ENCODE measurements at regions not wholly inside any gene's neighbourhood (a gene's known extent, or its start where the extent isn't known, plus 50 kb on each side); places are given as distances from the start of the nearest gene placed in this dataset.
"Not testable (repeated sequence)": the region's sequence is repeated elsewhere in the genome, so short reads cannot be mapped to it uniquely, and the experiment has no call there.

DNA sequence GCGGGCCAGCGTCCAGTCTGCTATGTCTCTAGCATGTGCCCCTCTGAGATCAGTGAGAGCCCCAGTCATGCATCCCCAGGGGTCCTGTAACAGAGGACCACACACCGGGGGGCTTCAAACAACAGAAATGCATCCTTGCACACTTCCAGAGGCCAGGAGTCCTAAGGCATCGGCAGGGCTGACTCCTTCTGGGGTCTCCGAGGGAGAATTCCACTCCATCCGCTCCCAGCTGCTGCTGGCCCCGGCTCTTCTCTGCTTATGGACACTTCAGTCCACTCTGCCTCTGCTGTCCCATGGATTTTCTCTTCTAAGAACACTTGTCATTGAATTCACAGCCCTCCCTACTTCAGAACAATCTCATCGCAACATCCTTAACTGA, 157.6 kb downstream of the NPIPB11 start:
- not testable (repeated sequence) for BruUV-seq (replicated peaks)

DNA sequence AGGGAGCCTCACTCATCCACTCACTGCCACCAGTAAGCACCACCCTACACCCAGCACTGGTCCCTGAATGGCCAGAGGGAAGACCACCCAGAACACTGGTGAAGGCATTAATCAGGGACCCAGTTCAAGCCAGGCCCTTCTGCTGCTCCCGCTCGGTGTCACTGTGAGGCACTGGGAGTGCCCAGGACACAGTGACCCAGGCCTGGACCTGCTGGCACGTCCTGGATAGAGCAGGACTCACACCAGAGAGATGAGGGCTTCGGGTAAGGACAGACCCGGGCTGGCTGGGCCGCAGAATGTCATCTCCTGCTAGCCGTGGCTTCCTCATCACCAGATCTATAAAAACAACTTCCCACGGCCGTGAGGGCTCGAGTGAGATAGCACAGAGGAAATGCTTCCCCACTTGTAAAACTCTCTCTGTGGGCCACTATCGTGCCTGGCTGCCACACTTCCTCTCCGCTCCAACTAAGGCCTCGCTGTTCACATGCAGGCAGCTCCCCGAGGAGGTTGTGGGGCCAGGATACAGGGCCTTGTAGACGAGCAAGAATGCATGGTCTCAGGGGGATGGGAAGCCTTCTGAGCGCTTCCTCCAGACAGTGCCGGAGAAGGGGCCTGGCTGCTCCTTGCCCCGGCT, 158.1 kb downstream of the NPIPB11 start:
- Histone ChIP-seq H3K27me3 (ENCODE audit: control insufficient read depth in 2 of 2, insufficient read depth in 2 of 2, low read length in 2 of 2) (peaks cover 2 to 11% of the 10 kb centered on the region in 2 experiments; a peak in 3 of 5 replicates), H3K4me1 (replicated peaks in 1 of 2; ENCODE audit: control insufficient read depth in 2 of 2, insufficient read depth in 2 of 2, low read length in 2 of 2) (peaks cover 0 to 11% of the 10 kb centered on the region in 2 experiments; a peak in 2 of 5 replicates)
- WGBS (ENCODE audit: insufficient coverage, low coverage, missing lambda C conversion rate): 20% methylated on average over 16 of the region's 18 CpGs
- POLR2A ChIA-PET; H3K4me2 ChIP-seq (ENCODE audit: insufficient read depth, low read length); H3K4me3 ChIP-seq; ATAC-seq; H3K9ac ChIP-seq (ENCODE audit: insufficient read depth in 1 of 2, low read depth in 2 of 2, low read length in 2 of 2); CTCF ChIA-PET (ENCODE audit: low intra/inter-chr PET ratio); in situ Hi-C loops (cut with MboI); H3K9me1 ChIP-seq (ENCODE audit: control insufficient read depth, insufficient read depth, low read length); DNase-seq (ENCODE audit: extremely low read depth in 1 of 4, low spot score in 3 of 4); H3K27ac ChIP-seq (ENCODE audit: extremely low read depth, low read depth, low read length); H3K36me3 ChIP-seq (ENCODE audit: control insufficient read depth, insufficient read depth, low read length); H4K20me1 ChIP-seq (replicated peaks; ENCODE audit: control insufficient read depth, insufficient read depth, low read length); FAIRE-seq; H3K9me3 ChIP-seq (replicated peaks; ENCODE audit: control insufficient read depth, insufficient read depth, low read depth, low read length); H2AFZ ChIP-seq (ENCODE audit: low read depth, low read length); intact Hi-C loops (cut with micrococcal nuclease); H3K79me2 ChIP-seq (ENCODE audit: control insufficient read depth, insufficient read depth, low read length); BruUV-seq (replicated peaks): not testable (repeated sequence)
- peak; percentile 40; the same call in 1 of the 2 replicates for TF ChIP-seq ZBTB17 (CRISPR knock-in tag; IDR thresholded peaks at IDR 0.05)

More for the DNA sequence above, 157.6 kb downstream of the NPIPB11 start:
- POLR2A ChIA-PET; H3K36me3 ChIP-seq (ENCODE audit: control insufficient read depth, insufficient read depth, low read length); FAIRE-seq; H3K9me1 ChIP-seq (ENCODE audit: control insufficient read depth, insufficient read depth, low read length); H3K27ac ChIP-seq (ENCODE audit: extremely low read depth, low read depth, low read length); H3K4me2 ChIP-seq (ENCODE audit: insufficient read depth, low read length); H3K4me3 ChIP-seq; DNase-seq (ENCODE audit: extremely low read depth in 1 of 4, low spot score in 3 of 4); CTCF ChIA-PET (ENCODE audit: low intra/inter-chr PET ratio); H4K20me1 ChIP-seq (replicated peaks; ENCODE audit: control insufficient read depth, insufficient read depth, low read length); H3K9me3 ChIP-seq (replicated peaks; ENCODE audit: control insufficient read depth, insufficient read depth, low read depth, low read length); in situ Hi-C loops (cut with MboI); H2AFZ ChIP-seq (ENCODE audit: low read depth, low read length); intact Hi-C loops (cut with micrococcal nuclease); H3K79me2 ChIP-seq (ENCODE audit: control insufficient read depth, insufficient read depth, low read length); H3K9ac ChIP-seq (ENCODE audit: insufficient read depth in 1 of 2, low read depth in 2 of 2, low read length in 2 of 2); ATAC-seq: not testable (repeated sequence)
- WGBS (ENCODE audit: insufficient coverage, low coverage, missing lambda C conversion rate): 9% methylated on average over 6 of the region's 8 CpGs
- peaks cover 0 to 11% of the 10 kb centered on the region in 2 experiments; a peak in 2 of 5 replicates for H3K4me1 ChIP-seq (replicated peaks in 1 of 2; ENCODE audit: control insufficient read depth in 2 of 2, insufficient read depth in 2 of 2, low read length in 2 of 2)
- peaks cover 2 to 14% of the 10 kb centered on the region in 2 experiments; a peak in 3 of 5 replicates for H3K27me3 ChIP-seq (ENCODE audit: control insufficient read depth in 2 of 2, insufficient read depth in 2 of 2, low read length in 2 of 2)

All from K562 (cell line).